ENCODE measurements at regions not wholly inside any gene's neighbourhood (a gene's known extent, or its start where the extent isn't known, plus 50 kb on each side); places are given as distances from the start of the nearest gene placed in this dataset.

GRCh38 chr5:160507221-160507721 lies 85.6 kb downstream of the PTTG1 start:
- ChIA-PET CTCF (interaction anchor here (0.9 to 3.9 kb wide), 21 partner anchors 10 to 1702 kb away, joined by 3 to 48 read pairs (median 4); no protein-coding TSS in a partner anchor), POLR2A (no interaction called here)
- no peak for TF ChIP-seq CTCF (IDR thresholded peaks at IDR 0.05; ENCODE audit: control extremely low read depth, extremely low read depth, low read depth, missing control alignments)
- DNase-seq (ENCODE audit: extremely low spot score), result peak; percentile 31

DNA sequence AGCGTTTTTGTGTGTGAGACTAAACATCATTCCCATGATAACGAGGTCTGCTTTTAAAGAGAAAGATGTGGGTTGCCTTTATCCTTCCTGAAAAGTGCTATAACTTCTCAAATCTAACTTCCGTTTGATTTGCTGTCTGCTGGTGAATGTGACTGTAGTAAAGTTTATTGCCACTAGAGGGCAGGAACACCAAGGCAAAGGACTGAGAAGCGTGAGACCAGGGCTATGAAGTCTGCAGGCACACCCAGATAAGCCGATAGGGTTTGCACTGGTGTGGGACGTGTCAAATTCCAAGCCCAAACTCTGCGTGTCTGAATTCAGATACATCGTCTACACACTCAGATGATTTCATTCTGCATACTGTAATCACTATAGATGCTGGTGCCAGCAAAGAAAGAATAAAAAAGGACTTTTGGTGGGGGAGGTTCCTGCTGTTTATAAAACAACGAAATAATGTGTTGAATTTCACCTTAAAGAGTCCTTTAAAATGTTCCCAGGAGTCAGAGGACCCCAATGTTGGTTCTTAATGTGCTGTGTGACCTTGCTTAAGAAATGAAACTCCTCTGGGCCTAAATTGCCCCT lies 87.2 kb downstream of the PTTG1 start:
- POLR2A ChIA-PET, result no interaction called here
- TF ChIP-seq CTCF (IDR thresholded peaks at IDR 0.05; ENCODE audit: control extremely low read depth, extremely low read depth, low read depth, missing control alignments), result peak; percentile 89
- CTCF ChIA-PET, result interaction anchor here (0.7 to 3.9 kb wide), 25 partner anchors 8 to 1027 kb away, joined by 3 to 48 read pairs (median 4); partner anchors contain the start of gene PTTG1
- DNase-seq (ENCODE audit: extremely low spot score), result peak; percentile 77

GRCh38 chr5:160511280-160511929 lies 89.8 kb downstream of the PTTG1 start:
- no peak for DNase-seq (ENCODE audit: extremely low spot score)
- TF ChIP-seq CTCF (IDR thresholded peaks at IDR 0.05; ENCODE audit: control extremely low read depth, extremely low read depth, low read depth, missing control alignments), result no peak
- ChIA-PET POLR2A (interaction anchor here (0.6 kb wide), 1 partner anchor 438 kb away, joined by 10 read pairs; no protein-coding TSS in a partner anchor), CTCF (interaction anchor here (1.1 to 1.4 kb wide), 3 partner anchors 10 to 73 kb away, joined by 3 to 5 read pairs (median 3); no protein-coding TSS in a partner anchor)
